GM23338 (cell line): ENCODE measurements at regions not wholly inside any gene's neighbourhood (a gene's known extent, or its start where the extent isn't known, plus 50 kb on each side); places are given as distances from the start of the nearest gene placed in this dataset.

Source experiments
- CREB1 ChIP-seq: fragments of 250-450 bp; sonication (Bioruptor Pico); IDR thresholded peaks from 2 replicates; pipeline ENCODE4 v1.5.0; 2020; ENCODE audit warnings: low read depth, mild to moderate bottlenecking, moderate library complexity
- EZH2 ChIP-seq: fragments of 200-600 bp; sonication (generic); IDR thresholded peaks from one replicate; pipeline ENCODE4 v1.8.0; 2017; ENCODE audit warnings: antibody characterized with exemption, mild to moderate bottlenecking, low read depth; ENCODE audit not compliant: unreplicated experiment
- EZH2phosphoT487 ChIP-seq: fragments of 200-600 bp; sonication (generic); IDR thresholded peaks from one replicate; pipeline ENCODE4 v1.8.1; 2018; ENCODE audit warnings: antibody characterized with exemption; ENCODE audit not compliant: unreplicated experiment
- JUNB ChIP-seq: IDR thresholded peaks from one replicate; pipeline ENCODE4 v1.6.1; 2016; ENCODE audit warnings: antibody characterized with exemption; ENCODE audit not compliant: unreplicated experiment
- POLR2AphosphoS5 ChIP-seq: IDR thresholded peaks from 2 replicates; pipeline ENCODE4 v1.6.1; 2016; ENCODE audit warnings: antibody characterized with exemption, low read depth
- ZNF331 ChIP-seq: fragments of 250-450 bp; sonication (Bioruptor Pico); IDR thresholded peaks from 2 replicates; pipeline ENCODE4 v1.5.0; 2020; ENCODE audit warnings: low read depth, mild to moderate bottlenecking, moderate library complexity
- TF ChIP-seq, protein P1 (sequence below), 2 experiments: fragments of 200-600 bp in 1 of 2; sonication (generic) in 1 of 2; conservative IDR thresholded peaks; 2 replicates each; pipeline versions ENCODE4 v1.5.1 to v1.6.1; 2016 to 2017; ENCODE audit warnings: antibody characterized with exemption in 2 of 2, low read depth in 2 of 2, mild to moderate bottlenecking in 2 of 2, moderate library complexity in 1 of 2
- TF ChIP-seq, protein P2 (sequence below): IDR thresholded peaks from 2 replicates; pipeline ENCODE4 v1.6.1; 2016; ENCODE audit warnings: antibody characterized with exemption
- TF ChIP-seq, protein P3 (sequence below): IDR thresholded peaks from one replicate; pipeline ENCODE4 v1.6.1; 2018; ENCODE audit warnings: antibody characterized with exemption; ENCODE audit not compliant: unreplicated experiment

DNA sequence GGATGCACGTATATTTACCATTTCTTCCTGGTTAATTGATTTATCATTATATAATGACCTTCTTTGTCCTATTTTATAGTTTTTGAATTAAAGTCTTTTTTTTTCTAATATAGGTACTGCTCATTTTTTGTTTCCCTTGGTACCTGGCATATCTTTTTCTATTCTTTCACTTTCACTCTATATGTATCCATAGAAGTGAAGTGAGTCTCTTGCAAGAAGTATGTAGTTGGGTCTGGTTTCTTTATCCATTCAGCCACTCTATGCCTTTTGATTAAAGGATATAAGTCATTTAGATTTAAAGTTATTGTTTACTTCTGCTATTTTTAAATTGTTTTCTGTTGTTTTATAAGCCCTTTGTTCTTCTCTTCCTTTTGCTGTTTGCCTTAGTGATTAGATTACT lies 194.3 kb upstream of the SLITRK6 start:
- TF ChIP-seq JUNB (no peak), POLR2AphosphoS5 (no peak), EZH2phosphoT487 (no peak), EZH2 (no peak), CREB1 (CRISPR knock-in tag) (no peak), ZNF331 (CRISPR knock-in tag) (no peak)
- TF ChIP-seq, protein P1, sequence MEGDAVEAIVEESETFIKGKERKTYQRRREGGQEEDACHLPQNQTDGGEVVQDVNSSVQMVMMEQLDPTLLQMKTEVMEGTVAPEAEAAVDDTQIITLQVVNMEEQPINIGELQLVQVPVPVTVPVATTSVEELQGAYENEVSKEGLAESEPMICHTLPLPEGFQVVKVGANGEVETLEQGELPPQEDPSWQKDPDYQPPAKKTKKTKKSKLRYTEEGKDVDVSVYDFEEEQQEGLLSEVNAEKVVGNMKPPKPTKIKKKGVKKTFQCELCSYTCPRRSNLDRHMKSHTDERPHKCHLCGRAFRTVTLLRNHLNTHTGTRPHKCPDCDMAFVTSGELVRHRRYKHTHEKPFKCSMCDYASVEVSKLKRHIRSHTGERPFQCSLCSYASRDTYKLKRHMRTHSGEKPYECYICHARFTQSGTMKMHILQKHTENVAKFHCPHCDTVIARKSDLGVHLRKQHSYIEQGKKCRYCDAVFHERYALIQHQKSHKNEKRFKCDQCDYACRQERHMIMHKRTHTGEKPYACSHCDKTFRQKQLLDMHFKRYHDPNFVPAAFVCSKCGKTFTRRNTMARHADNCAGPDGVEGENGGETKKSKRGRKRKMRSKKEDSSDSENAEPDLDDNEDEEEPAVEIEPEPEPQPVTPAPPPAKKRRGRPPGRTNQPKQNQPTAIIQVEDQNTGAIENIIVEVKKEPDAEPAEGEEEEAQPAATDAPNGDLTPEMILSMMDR (conservative IDR thresholded peaks at IDR 0.05; ENCODE audit: low read depth in 2 of 2): no peak
- TF ChIP-seq, protein P2, sequence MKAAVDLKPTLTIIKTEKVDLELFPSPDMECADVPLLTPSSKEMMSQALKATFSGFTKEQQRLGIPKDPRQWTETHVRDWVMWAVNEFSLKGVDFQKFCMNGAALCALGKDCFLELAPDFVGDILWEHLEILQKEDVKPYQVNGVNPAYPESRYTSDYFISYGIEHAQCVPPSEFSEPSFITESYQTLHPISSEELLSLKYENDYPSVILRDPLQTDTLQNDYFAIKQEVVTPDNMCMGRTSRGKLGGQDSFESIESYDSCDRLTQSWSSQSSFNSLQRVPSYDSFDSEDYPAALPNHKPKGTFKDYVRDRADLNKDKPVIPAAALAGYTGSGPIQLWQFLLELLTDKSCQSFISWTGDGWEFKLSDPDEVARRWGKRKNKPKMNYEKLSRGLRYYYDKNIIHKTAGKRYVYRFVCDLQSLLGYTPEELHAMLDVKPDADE: no peak
- TF ChIP-seq, protein P3, sequence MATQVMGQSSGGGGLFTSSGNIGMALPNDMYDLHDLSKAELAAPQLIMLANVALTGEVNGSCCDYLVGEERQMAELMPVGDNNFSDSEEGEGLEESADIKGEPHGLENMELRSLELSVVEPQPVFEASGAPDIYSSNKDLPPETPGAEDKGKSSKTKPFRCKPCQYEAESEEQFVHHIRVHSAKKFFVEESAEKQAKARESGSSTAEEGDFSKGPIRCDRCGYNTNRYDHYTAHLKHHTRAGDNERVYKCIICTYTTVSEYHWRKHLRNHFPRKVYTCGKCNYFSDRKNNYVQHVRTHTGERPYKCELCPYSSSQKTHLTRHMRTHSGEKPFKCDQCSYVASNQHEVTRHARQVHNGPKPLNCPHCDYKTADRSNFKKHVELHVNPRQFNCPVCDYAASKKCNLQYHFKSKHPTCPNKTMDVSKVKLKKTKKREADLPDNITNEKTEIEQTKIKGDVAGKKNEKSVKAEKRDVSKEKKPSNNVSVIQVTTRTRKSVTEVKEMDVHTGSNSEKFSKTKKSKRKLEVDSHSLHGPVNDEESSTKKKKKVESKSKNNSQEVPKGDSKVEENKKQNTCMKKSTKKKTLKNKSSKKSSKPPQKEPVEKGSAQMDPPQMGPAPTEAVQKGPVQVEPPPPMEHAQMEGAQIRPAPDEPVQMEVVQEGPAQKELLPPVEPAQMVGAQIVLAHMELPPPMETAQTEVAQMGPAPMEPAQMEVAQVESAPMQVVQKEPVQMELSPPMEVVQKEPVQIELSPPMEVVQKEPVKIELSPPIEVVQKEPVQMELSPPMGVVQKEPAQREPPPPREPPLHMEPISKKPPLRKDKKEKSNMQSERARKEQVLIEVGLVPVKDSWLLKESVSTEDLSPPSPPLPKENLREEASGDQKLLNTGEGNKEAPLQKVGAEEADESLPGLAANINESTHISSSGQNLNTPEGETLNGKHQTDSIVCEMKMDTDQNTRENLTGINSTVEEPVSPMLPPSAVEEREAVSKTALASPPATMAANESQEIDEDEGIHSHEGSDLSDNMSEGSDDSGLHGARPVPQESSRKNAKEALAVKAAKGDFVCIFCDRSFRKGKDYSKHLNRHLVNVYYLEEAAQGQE: no peak
